Transverse colon (tissue), 4 donors: ENCODE measurements at regions not wholly inside any gene's neighbourhood (a gene's known extent, or its start where the extent isn't known, plus 50 kb on each side); places are given as distances from the start of the nearest gene placed in this dataset.

Experiments
- DNase-seq: peaks from one replicate; pipeline ENCODE4 v3.0.0-alpha.2; 2019
- H3K27ac ChIP-seq, 4 donors: fragments of 200-600 bp; sonication (generic); 2 replicates each; pipeline ENCODE4 v1.5.1; 2016 to 2018; ENCODE audit warnings: inconsistent platforms in 4 of 4
- H3K27me3 ChIP-seq: fragments of 200-600 bp; sonication (generic); 2 replicates; pipeline ENCODE4 v1.5.1; 2017; ENCODE audit warnings: inconsistent platforms
- H3K36me3 ChIP-seq, 4 donors: fragments of 200-600 bp; sonication (generic); 2 replicates each; pipeline ENCODE4 v1.5.1; 2017 to 2019; ENCODE audit warnings: inconsistent platforms in 4 of 4
- H3K4me1 ChIP-seq, 4 donors: fragments of 200-600 bp; sonication (generic); 2 replicates each; pipeline ENCODE4 v1.5.1; 2017 to 2020; ENCODE audit warnings: inconsistent platforms in 4 of 4
- H3K4me3 ChIP-seq, 4 donors: fragments of 200-600 bp; sonication (generic); 1 replicate in 1 of 4; 2 replicates in 3 of 4; pipeline versions ENCODE4 v1.5.1 to v1.6.1; 2017 to 2019; ENCODE audit warnings: inconsistent platforms in 4 of 4
- H3K9me3 ChIP-seq, 2 donors: fragments of 200-600 bp; sonication (generic); 2 replicates each; pipeline ENCODE4 v1.5.1; 2017 to 2019; ENCODE audit warnings: inconsistent platforms in 2 of 2
- CTCF ChIP-seq, 5 experiments: fragments of 200-600 bp in 3 of 5; fragments of 450-650 bp in 2 of 5; sonication (generic) in 3 of 5; IDR thresholded peaks; 1 replicate in 2 of 5; 2 replicates in 3 of 5; pipeline ENCODE4 v1.5.1; 2016 to 2017; ENCODE audit warnings: antibody characterized with exemption in 5 of 5, inconsistent platforms in 3 of 5, mild to moderate bottlenecking in 2 of 5, moderate library complexity in 1 of 5
- EP300 ChIP-seq: sonication (generic); formaldehyde crosslinking; IDR thresholded peaks from one replicate; pipeline ENCODE4 v1.6.1; 2017; ENCODE audit warnings: antibody characterized with exemption, low read depth
- POLR2A ChIP-seq: fragments of 450-650 bp; IDR thresholded peaks from one replicate; pipeline ENCODE4 v1.6.1; 2016; ENCODE audit warnings: antibody characterized with exemption, mild to moderate bottlenecking, moderate library complexity
- POLR2AphosphoS5 ChIP-seq, 3 donors: sonication (generic); formaldehyde crosslinking; IDR thresholded peaks; one replicate each; pipeline ENCODE4 v1.6.1; 2016; ENCODE audit warnings: antibody characterized with exemption in 3 of 3
- WGBS, 2 donors: methylation state at CpG; one replicate each; pipeline ENCODE4 v1.1.5; 2018; ENCODE audit warnings: low coverage in 1 of 2; 5-methylcytosine and 5-hydroxymethylcytosine counted together
- in situ Hi-C, 4 donors: fragments of 200-750 bp; cut with MboI; loops; one replicate each; pipeline versions ENCODE4 v1.15.0 to v1.15.1; 2017; ENCODE audit warnings: low sequenced_read_pairs in 3 of 4, low pct_ligation_motif_present in 1 of 4, low pct_unique_long_range_greater_than_20kb in 1 of 4
- intact Hi-C: fragments of 100-400 bp; cut with DNase I; formaldehyde crosslinking; loops from one replicate; pipeline ENCODE4 v1.15.1; 2023; ENCODE audit warnings: low total_unique reads

GRCh38 chr2:150653351-150653750 lies 165.9 kb upstream of the RND3 start:
- no peak for DNase-seq
- no peaks in the 10 kb centered on the region for H3K27me3 ChIP-seq
- no peaks in the 10 kb centered on the region for H3K9me3 ChIP-seq
- 77 to 88% methylated on average over 1 of the region's 1 CpG for WGBS, 2 donors
- in situ Hi-C loops: no loop called here
- H3K4me3 ChIP-seq: no peak overlapping the region
- H3K27ac ChIP-seq: no peak overlapping the region
- H3K4me1 ChIP-seq: no peaks in the 10 kb centered on the region
- no peak for TF ChIP-seq POLR2AphosphoS5 (IDR thresholded peaks at IDR 0.05)
- no peak for TF ChIP-seq EP300
- no peak for TF ChIP-seq CTCF (IDR thresholded peaks at IDR 0.05)
- TF ChIP-seq POLR2A: no peak
- intact Hi-C loops: no loop called here
- no peaks in the 10 kb centered on the region for H3K36me3 ChIP-seq

- no peaks in the 10 kb centered on the region for H3K36me3 ChIP-seq
- TF ChIP-seq CTCF (IDR thresholded peaks at IDR 0.05): no peak
- no peak for TF ChIP-seq EP300
- TF ChIP-seq POLR2AphosphoS5 (IDR thresholded peaks at IDR 0.05): no peak
- TF ChIP-seq POLR2A: no peak
- in situ Hi-C loops: no loop called here
- no peaks in the 10 kb centered on the region for H3K4me1 ChIP-seq
- no peaks in the 10 kb centered on the region for H3K27me3 ChIP-seq
- no peak for DNase-seq
- 79 to 80% methylated on average over 5 of the region's 5 CpGs for WGBS, 2 donors
- intact Hi-C loops: no loop called here
- no peak overlapping the region for H3K27ac ChIP-seq
- no peak overlapping the region for H3K4me3 ChIP-seq
- no peaks in the 10 kb centered on the region for H3K9me3 ChIP-seq
Measured at GRCh38 chr2:150647943-150648342, 160.5 kb upstream of the RND3 start.

- H3K27ac ChIP-seq: no peak overlapping the region
- no peak overlapping the region for H3K4me3 ChIP-seq
- H3K4me1 ChIP-seq: no peaks in the 10 kb centered on the region
- TF ChIP-seq POLR2A: no peak
- no peak for TF ChIP-seq EP300
- no peak for TF ChIP-seq CTCF (IDR thresholded peaks at IDR 0.05)
- TF ChIP-seq POLR2AphosphoS5 (IDR thresholded peaks at IDR 0.05): no peak
- intact Hi-C loops: no loop called here
- WGBS, 2 donors: 82 to 88% methylated on average over 4 of the region's 4 CpGs
- in situ Hi-C loops: no loop called here
- H3K36me3 ChIP-seq: no peaks in the 10 kb centered on the region
- no peak for DNase-seq
- no peaks in the 10 kb centered on the region for H3K9me3 ChIP-seq
- H3K27me3 ChIP-seq: no peaks in the 10 kb centered on the region
Measured at GRCh38 chr2:150646746-150647145, 159.3 kb upstream of the RND3 start.

GRCh38 chr2:150644298-150645067 lies 157.0 kb upstream of the RND3 start:
- 33 to 55% methylated on average over 3 to 5 of the region's 5 CpGs for WGBS, 2 donors
- Histone ChIP-seq H3K27me3 (no peaks in the 10 kb centered on the region), H3K36me3 (no peaks in the 10 kb centered on the region), H3K4me1 (peaks cover 0 to 9% (median 0%) of the 10 kb centered on the region in 4 donors), H3K4me3 (no peak overlapping the region), H3K27ac (peak overlapping the region in 1 of 4 donors; percentile 11), H3K9me3 (no peaks in the 10 kb centered on the region)
- TF ChIP-seq EP300 (no peak), POLR2AphosphoS5 (IDR thresholded peaks at IDR 0.05) (no peak), CTCF (IDR thresholded peaks at IDR 0.05) (no peak), POLR2A (no peak)
- in situ Hi-C loops: no loop called here
- intact Hi-C loops: no loop called here
- no peak for DNase-seq
